ENCODE measurements at regions not wholly inside any gene's neighbourhood (a gene's known extent, or its start where the extent isn't known, plus 50 kb on each side); places are given as distances from the start of the nearest gene placed in this dataset.

- TF ChIP-seq KLF16 (IDR thresholded peaks at IDR 0.05) (peak; percentile 97), TARDBP (IDR thresholded peaks at IDR 0.05) (peak; percentile 73; the same call in 1 of the 2 replicates), FOXK2 (conservative IDR thresholded peaks at IDR 0.05 in 1 of 2, IDR thresholded peaks at IDR 0.05 in 1 of 2; ENCODE audit: low read depth in 2 of 2) (0 out of 4 replicates have a peak, but pooled peaks of 1 of the 2 experiments have one; percentile 40), IFI16 (CRISPR knock-in tag; IDR thresholded peaks at IDR 0.05) (no peak), BHLHE40 (IDR thresholded peaks at IDR 0.05; ENCODE audit: low read length) (peak; percentile 71), HES1 (IDR thresholded peaks at IDR 0.05; ENCODE audit: low read depth) (peak; percentile 96), TFAP4 (CRISPR knock-in tag; IDR thresholded peaks at IDR 0.05; ENCODE audit: borderline replicate concordance) (peak; percentile 78; the same call in 1 of the 2 replicates), TAF1 (IDR thresholded peaks at IDR 0.05; ENCODE audit: control insufficient read depth, extremely low read depth, insufficient read depth, low read length, severe bottlenecking) (peak; percentile 28), HMGN3 (IDR thresholded peaks at IDR 0.05; ENCODE audit: borderline replicate concordance, extremely low read depth, insufficient read length, low read depth, low read length) (peak; percentile 55), ARID1B (IDR thresholded peaks at IDR 0.05) (peak; percentile 99), ZNF384 (IDR thresholded peaks at IDR 0.05; ENCODE audit: low read depth, low read length) (no peak), TCF7 (IDR thresholded peaks at IDR 0.05; ENCODE audit: borderline replicate concordance) (0 out of 2 replicates have a peak, but pooled peaks have one; percentile 89), ZBED1 (IDR thresholded peaks at IDR 0.05) (peak; percentile 83; the same call in 1 of the 2 replicates), EP400 (IDR thresholded peaks at IDR 0.05) (peak; percentile 63), ID3 (CRISPR knock-in tag; IDR thresholded peaks at IDR 0.05) (no peak), ID3 (tag; IDR thresholded peaks at IDR 0.05) (peak; percentile 91), CBX8 (IDR thresholded peaks at IDR 0.05; ENCODE audit: borderline replicate concordance, extremely low read depth, low read depth, low read length, poor library complexity, severe bottlenecking) (no peak), CEBPB (tag; IDR thresholded peaks at IDR 0.05) (peak; percentile 92), ZBTB1 (CRISPR knock-in tag; IDR thresholded peaks at IDR 0.05; ENCODE audit: borderline replicate concordance, low read depth) (no peak), VEZF1 (CRISPR knock-in tag; IDR thresholded peaks at IDR 0.05) (peak; percentile 76), ARHGAP35 (IDR thresholded peaks at IDR 0.05; ENCODE audit: partially characterized antibody) (no peak), MLLT1 (IDR thresholded peaks at IDR 0.05) (peak in 1 of 2 experiments; percentile 96; a peak in 2 of 4 replicates), STAT5A (IDR thresholded peaks at IDR 0.05; ENCODE audit: borderline replicate concordance, low read length) (peak; percentile 92), JUNB (CRISPR knock-in tag; conservative IDR thresholded peaks at IDR 0.05) (no peak)
These were observed 160.3 kb upstream of the TCF4 start (continued) for GRCh38 chr18:55748227-55748738.
